ENCODE measurements at regions not wholly inside any gene's neighbourhood (a gene's known extent, or its start where the extent isn't known, plus 50 kb on each side); places are given as distances from the start of the nearest gene placed in this dataset.

- TF ChIP-seq SP1 (IDR thresholded peaks at IDR 0.05), result no peak
- TF ChIP-seq SP1 (CRISPR knock-in tag; IDR thresholded peaks at IDR 0.05), result no peak
- TF ChIP-seq ZSCAN5A (CRISPR knock-in tag; IDR thresholded peaks at IDR 0.05; ENCODE audit: borderline replicate concordance), result no peak
- no peak for TF ChIP-seq POLR2A (IDR thresholded peaks at IDR 0.05; ENCODE audit: insufficient read depth in 1 of 2, low read depth in 2 of 2, low read length in 2 of 2)
- TF ChIP-seq ZNF263 (CRISPR knock-in tag; IDR thresholded peaks at IDR 0.05), result no peak
- TF ChIP-seq MAX (IDR thresholded peaks at IDR 0.05), result no peak
- TF ChIP-seq ZNF574 (CRISPR knock-in tag; IDR thresholded peaks at IDR 0.05), result no peak
- no peak for TF ChIP-seq CTCF (CRISPR knock-in tag; IDR thresholded peaks at IDR 0.05)
- no peak for TF ChIP-seq EZH2 (conservative IDR thresholded peaks at IDR 0.05; ENCODE audit: low read depth, low read length)
- no peak for TF ChIP-seq USF2 (IDR thresholded peaks at IDR 0.05; ENCODE audit: low read depth, low read length)
- no peak for TF ChIP-seq USF2 (CRISPR knock-in tag; IDR thresholded peaks at IDR 0.05; ENCODE audit: borderline replicate concordance)
- no peak for TF ChIP-seq STAT6 (CRISPR knock-in tag; IDR thresholded peaks at IDR 0.05; ENCODE audit: borderline replicate concordance)
These were observed 156.1 kb upstream of the ERCC6L2 start for GRCh38 chr9:95719354-95719753.

All from HepG2 (cell line).